ENCODE measurements at regions not wholly inside any gene's neighbourhood (a gene's known extent, or its start where the extent isn't known, plus 50 kb on each side); places are given as distances from the start of the nearest gene placed in this dataset.

GRCh38 chr3:177331203-177331835 lies 134.0 kb upstream of the TBL1XR1 start:
- Histone ChIP-seq H3K27ac (ENCODE audit: low read length) (no peak overlapping the region), H3F3A (ENCODE audit: insufficient read depth, low read length) (no peaks in the 10 kb centered on the region), H3K9me3 (replicated peaks; ENCODE audit: insufficient read depth, low read length) (no peaks in the 10 kb centered on the region), H3K9ac (ENCODE audit: low read length) (no peak overlapping the region), H3K4me3 (ENCODE audit: low read length) (no peak overlapping the region), H3K79me2 (ENCODE audit: low read length) (no peaks in the 10 kb centered on the region), H3K9me2 (replicated peaks; ENCODE audit: insufficient read depth, low read length) (no peaks in the 10 kb centered on the region), H4K20me1 (ENCODE audit: insufficient read depth, low read length) (no peaks in the 10 kb centered on the region), H2AFZ (ENCODE audit: low read length) (no peak overlapping the region), H3K27me3 (replicated peaks; ENCODE audit: insufficient read depth, low read length) (no peaks in the 10 kb centered on the region), H3K36me3 (replicated peaks; ENCODE audit: insufficient read depth, low read length) (no peaks in the 10 kb centered on the region), H3K4me1 (ENCODE audit: low read length) (peaks cover 5% of the 10 kb centered on the region), H3K4me2 (ENCODE audit: low read depth, low read length) (no peak overlapping the region)
- DNase-seq, result no peak
- TF ChIP-seq EZH2 (optimal IDR thresholded peaks at IDR 0.05; ENCODE audit: low read depth, low read length) (no peak), CTCF (IDR thresholded peaks at IDR 0.05; ENCODE audit: low read length) (no peak)

GRCh38 chr3:177332955-177333354 lies 135.7 kb upstream of the TBL1XR1 start:
- Histone ChIP-seq H2AFZ (ENCODE audit: low read length) (no peak overlapping the region), H3F3A (ENCODE audit: insufficient read depth, low read length) (no peaks in the 10 kb centered on the region), H3K36me3 (replicated peaks; ENCODE audit: insufficient read depth, low read length) (no peaks in the 10 kb centered on the region), H3K27me3 (replicated peaks; ENCODE audit: insufficient read depth, low read length) (no peaks in the 10 kb centered on the region), H3K9me2 (replicated peaks; ENCODE audit: insufficient read depth, low read length) (no peaks in the 10 kb centered on the region), H3K4me2 (ENCODE audit: low read depth, low read length) (no peak overlapping the region), H3K27ac (ENCODE audit: low read length) (no peak overlapping the region), H3K4me3 (ENCODE audit: low read length) (no peak overlapping the region), H4K20me1 (ENCODE audit: insufficient read depth, low read length) (no peaks in the 10 kb centered on the region), H3K9ac (ENCODE audit: low read length) (no peak overlapping the region), H3K9me3 (replicated peaks; ENCODE audit: insufficient read depth, low read length) (no peaks in the 10 kb centered on the region), H3K4me1 (ENCODE audit: low read length) (peaks cover 11% of the 10 kb centered on the region), H3K79me2 (ENCODE audit: low read length) (no peaks in the 10 kb centered on the region)
- DNase-seq, result no peak
- TF ChIP-seq EZH2phosphoT487 (IDR thresholded peaks at IDR 0.05; ENCODE audit: low read length) (no peak), CTCF (IDR thresholded peaks at IDR 0.05; ENCODE audit: low read length) (no peak), EZH2 (optimal IDR thresholded peaks at IDR 0.05; ENCODE audit: low read depth, low read length) (no peak)

- Histone ChIP-seq H4K20me1 (ENCODE audit: insufficient read depth, low read length) (no peaks in the 10 kb centered on the region), H3K4me3 (ENCODE audit: low read length) (no peak overlapping the region), H3K4me2 (ENCODE audit: low read depth, low read length) (no peak overlapping the region), H3K79me2 (ENCODE audit: low read length) (no peaks in the 10 kb centered on the region), H3K9ac (ENCODE audit: low read length) (no peak overlapping the region), H3K4me1 (ENCODE audit: low read length) (peaks cover 19% of the 10 kb centered on the region), H3K27ac (ENCODE audit: low read length) (no peak overlapping the region), H2AFZ (ENCODE audit: low read length) (no peak overlapping the region), H3F3A (ENCODE audit: insufficient read depth, low read length) (peaks cover 6% of the 10 kb centered on the region; the same call in 1 of the 2 replicates), H3K9me3 (replicated peaks; ENCODE audit: insufficient read depth, low read length) (no peaks in the 10 kb centered on the region), H3K36me3 (replicated peaks; ENCODE audit: insufficient read depth, low read length) (no peaks in the 10 kb centered on the region), H3K9me2 (replicated peaks; ENCODE audit: insufficient read depth, low read length) (no peaks in the 10 kb centered on the region), H3K27me3 (replicated peaks; ENCODE audit: insufficient read depth, low read length) (no peaks in the 10 kb centered on the region)
- TF ChIP-seq EZH2phosphoT487 (IDR thresholded peaks at IDR 0.05; ENCODE audit: low read length) (no peak), CTCF (IDR thresholded peaks at IDR 0.05; ENCODE audit: low read length) (no peak), EZH2 (optimal IDR thresholded peaks at IDR 0.05; ENCODE audit: low read depth, low read length) (no peak)
- DNase-seq, result no peak
Measured at GRCh38 chr3:177333533-177334520, 136.5 kb upstream of the TBL1XR1 start.

All from MM.1S (cell line).